GM12865 (cell line): ENCODE measurements at regions not wholly inside any gene's neighbourhood (a gene's known extent, or its start where the extent isn't known, plus 50 kb on each side); places are given as distances from the start of the nearest gene placed in this dataset.

ENCODE experiments used
- DNase-seq: peaks from one replicate; pipeline ENCODE4 v3.0.0; 2010; ENCODE audit warnings: low read depth
- H3K4me3 ChIP-seq: 2 replicates; pipeline ENCODE4 v1.5.1; 2011; ENCODE audit warnings: mild to moderate bottlenecking, low read depth, low read length, control low read depth
- TF ChIP-seq, protein P1 (sequence below): IDR thresholded peaks from 2 replicates; pipeline ENCODE4 v1.5.1; 2011; ENCODE audit warnings: low read length, control low read depth, low read depth, inconsistent platforms; ENCODE audit not compliant: insufficient read depth; ENCODE audit errors: missing control alignments

GRCh38 chrX:6667048-6667768 is 132.3 kb upstream of the VCX3A start:
- TF ChIP-seq, protein P1, sequence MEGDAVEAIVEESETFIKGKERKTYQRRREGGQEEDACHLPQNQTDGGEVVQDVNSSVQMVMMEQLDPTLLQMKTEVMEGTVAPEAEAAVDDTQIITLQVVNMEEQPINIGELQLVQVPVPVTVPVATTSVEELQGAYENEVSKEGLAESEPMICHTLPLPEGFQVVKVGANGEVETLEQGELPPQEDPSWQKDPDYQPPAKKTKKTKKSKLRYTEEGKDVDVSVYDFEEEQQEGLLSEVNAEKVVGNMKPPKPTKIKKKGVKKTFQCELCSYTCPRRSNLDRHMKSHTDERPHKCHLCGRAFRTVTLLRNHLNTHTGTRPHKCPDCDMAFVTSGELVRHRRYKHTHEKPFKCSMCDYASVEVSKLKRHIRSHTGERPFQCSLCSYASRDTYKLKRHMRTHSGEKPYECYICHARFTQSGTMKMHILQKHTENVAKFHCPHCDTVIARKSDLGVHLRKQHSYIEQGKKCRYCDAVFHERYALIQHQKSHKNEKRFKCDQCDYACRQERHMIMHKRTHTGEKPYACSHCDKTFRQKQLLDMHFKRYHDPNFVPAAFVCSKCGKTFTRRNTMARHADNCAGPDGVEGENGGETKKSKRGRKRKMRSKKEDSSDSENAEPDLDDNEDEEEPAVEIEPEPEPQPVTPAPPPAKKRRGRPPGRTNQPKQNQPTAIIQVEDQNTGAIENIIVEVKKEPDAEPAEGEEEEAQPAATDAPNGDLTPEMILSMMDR, result no peak
- no peak overlapping the region for H3K4me3 ChIP-seq
- DNase-seq, result peak; percentile 1

GRCh38 chrX:6666624-6667023 is 131.7 kb upstream of the VCX3A start:
- no peak for DNase-seq
- H3K4me3 ChIP-seq, result no peak overlapping the region
- TF ChIP-seq, protein P1, result no peak

- no peak for DNase-seq
- TF ChIP-seq, protein P1, result no peak
- no peak overlapping the region for H3K4me3 ChIP-seq
Observed at GRCh38 chrX:6661736-6662135, 126.8 kb upstream of the VCX3A start.

DNA sequence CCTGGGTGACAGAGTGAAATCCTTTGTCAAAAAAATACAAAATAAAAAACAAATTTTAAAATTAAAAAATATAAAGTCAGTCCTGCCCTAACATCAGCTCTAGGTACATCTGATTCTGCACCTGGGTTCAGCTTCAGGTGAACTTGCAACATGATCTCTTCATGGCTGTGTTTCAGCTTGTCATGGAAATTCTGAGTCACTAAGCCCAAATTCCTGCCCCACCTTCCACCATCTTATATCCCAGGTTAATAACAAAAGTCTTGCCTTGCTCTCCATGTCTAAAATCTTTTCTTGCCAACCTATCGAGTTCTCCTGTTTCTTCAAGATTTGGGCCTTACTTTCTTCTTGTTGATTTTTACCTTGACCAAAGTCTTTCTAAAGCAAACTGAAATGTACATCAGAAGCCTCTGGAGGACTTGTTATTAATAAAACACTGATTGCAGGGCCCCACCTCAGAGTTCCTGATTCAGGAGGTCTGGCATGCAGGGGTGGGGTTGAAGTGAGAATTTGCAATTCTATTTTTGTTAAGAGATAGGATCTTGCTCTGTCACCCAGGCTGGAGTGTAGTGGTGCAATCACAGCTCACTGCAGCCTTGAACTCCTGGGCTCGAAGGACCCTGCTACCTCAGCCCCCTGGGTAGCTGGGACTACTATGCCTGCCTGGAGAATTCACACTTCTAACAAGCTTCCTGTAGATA is 125.8 kb upstream of the VCX3A start:
- TF ChIP-seq, protein P1, result no peak
- DNase-seq, result no peak
- H3K4me3 ChIP-seq, result no peak overlapping the region

GRCh38 chrX:6645216-6645615 is 110.3 kb upstream of the VCX3A start:
- TF ChIP-seq, protein P1, result no peak
- no peak overlapping the region for H3K4me3 ChIP-seq
- DNase-seq, result no peak

DNA sequence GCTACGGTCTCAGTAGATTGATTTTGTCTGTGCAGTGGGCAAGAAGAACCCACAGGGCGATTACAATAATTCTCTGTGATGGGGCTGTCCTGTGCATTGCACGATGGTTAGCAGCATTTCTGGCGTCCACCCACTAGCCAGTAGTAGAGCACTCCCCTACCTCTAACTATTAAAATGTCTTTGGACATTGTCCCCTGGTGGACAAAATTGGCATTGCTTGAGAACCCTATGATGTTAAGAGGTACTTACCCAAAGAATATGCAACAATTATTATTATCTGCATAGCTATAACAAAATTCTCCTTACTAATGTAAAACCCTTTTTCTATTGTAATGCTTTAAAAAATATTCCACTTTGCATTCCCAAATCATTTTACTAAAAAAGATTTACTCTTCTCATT is 109.5 kb upstream of the VCX3A start:
- peak; percentile 0 for DNase-seq

More for the DNA sequence above, 109.5 kb upstream of the VCX3A start:
- TF ChIP-seq, protein P1, result peak; percentile 8
- no peak overlapping the region for H3K4me3 ChIP-seq
